Endothelial cell of umbilical vein (primary cell): ENCODE measurements at regions not wholly inside any gene's neighbourhood (a gene's known extent, or its start where the extent isn't known, plus 50 kb on each side); places are given as distances from the start of the nearest gene placed in this dataset.

ENCODE experiments used
- BruUV-seq: library from RNA; stranded (reverse); fragments of 400-500 nt; replicated peaks from 2 replicates; lab custom pipeline; 2021; lab: Mats Ljungman, UMichigan
- CTCF ChIA-PET: fragments of 300-600, 350-600 bp; sonication (Branson Sonifier 250); formaldehyde crosslinking; loops from one replicate; lab custom pipeline; 2021; ENCODE audit warnings: antibody characterized with exemption, inconsistent platforms; lab: Charles Lee
- POLR2A ChIA-PET: fragments of 300-600, 350-600 bp; sonication (Branson Sonifier 250); formaldehyde crosslinking; loops from one replicate; lab custom pipeline; 2021; ENCODE audit warnings: antibody characterized with exemption, inconsistent platforms; lab: Charles Lee
- DNase-seq: peaks from one replicate; pipeline ENCODE4 v3.0.0-alpha.2; 2011; ENCODE audit warnings: low read depth, low spot score
- FAIRE-seq: peaks from 2 replicates; lab custom pipeline; 2011; peaks lifted over from hg19 to GRCh38; lab: Jason Lieb, UNC
- H2AFZ ChIP-seq: 2 replicates; pipeline ENCODE4 v1.6.0; 2012; ENCODE audit warnings: low read depth, low read length, control low read depth, inconsistent platforms
- H3K27ac ChIP-seq: 2 replicates; pipeline ENCODE4 v1.5.1; 2011; ENCODE audit warnings: low read depth, mild to moderate bottlenecking, control low read depth, low read length, moderate library complexity; ENCODE audit not compliant: insufficient read depth
- H3K27me3 ChIP-seq, 2 experiments: 2 replicates each; pipeline versions ENCODE4 v1.6.0 to v1.6.1; 2011; ENCODE audit warnings: low read length in 2 of 2, mixed read lengths in 1 of 2; ENCODE audit not compliant: control insufficient read depth in 2 of 2, insufficient read depth in 2 of 2
- H3K36me3 ChIP-seq, 2 experiments: 2 replicates in 1 of 2; 3 replicates in 1 of 2; pipeline ENCODE4 v1.5.1; 2011; ENCODE audit warnings: low read length in 2 of 2, mild to moderate bottlenecking in 1 of 2, moderate library complexity in 1 of 2; ENCODE audit not compliant: control insufficient read depth in 2 of 2, insufficient read depth in 2 of 2; ENCODE audit errors: extremely low read depth in 1 of 2
- H3K4me1 ChIP-seq: 3 replicates; pipeline ENCODE4 v1.5.1; 2011; ENCODE audit warnings: mild to moderate bottlenecking, low read length; ENCODE audit not compliant: control insufficient read depth, insufficient read depth; ENCODE audit errors: extremely low read depth
- H3K4me2 ChIP-seq: 2 replicates; pipeline ENCODE4 v1.6.1; 2011; ENCODE audit warnings: low read length, control low read depth, mixed read lengths; ENCODE audit not compliant: insufficient read depth
- H3K4me3 ChIP-seq, 3 experiments: fragments of 200-600 bp in 1 of 3; sonication (generic), shearing (Covaris generic) in 1 of 3; replicated peaks in 1 of 3; 2 replicates each; pipeline ENCODE4 v1.5.1; 2011 to 2016; ENCODE audit warnings: control low read depth in 3 of 3, low read length in 3 of 3, mild to moderate bottlenecking in 2 of 3, inconsistent platforms in 1 of 3, low read depth in 1 of 3, moderate library complexity in 1 of 3; ENCODE audit not compliant: insufficient read depth in 1 of 3
- H3K79me2 ChIP-seq: 2 replicates; pipeline ENCODE4 v1.6.0; 2012; ENCODE audit warnings: low read length, inconsistent platforms; ENCODE audit not compliant: control insufficient read depth, insufficient read depth
- H3K9ac ChIP-seq: replicated peaks from 2 replicates; pipeline ENCODE3; 2011; ENCODE audit warnings: low read length, control low read depth; ENCODE audit not compliant: insufficient read depth; ENCODE audit errors: extremely low read depth
- H3K9me1 ChIP-seq: replicated peaks from 3 replicates; pipeline ENCODE4 v1.6.0; 2011; ENCODE audit warnings: mild to moderate bottlenecking, low read length; ENCODE audit not compliant: control insufficient read depth, insufficient read depth; ENCODE audit errors: extremely low read depth
- H3K9me3 ChIP-seq: replicated peaks from 2 replicates; pipeline ENCODE4 v1.5.1; 2012; ENCODE audit warnings: low read length, inconsistent platforms; ENCODE audit not compliant: control insufficient read depth, insufficient read depth
- H4K20me1 ChIP-seq: replicated peaks from 2 replicates; pipeline ENCODE3; 2011; ENCODE audit warnings: mild to moderate bottlenecking, low read length; ENCODE audit not compliant: control insufficient read depth, insufficient read depth; ENCODE audit errors: extremely low read depth
- EZH2 ChIP-seq: IDR thresholded peaks from 2 replicates; pipeline ENCODE4 v1.6.1; 2012; ENCODE audit warnings: borderline replicate concordance, low read depth, mild to moderate bottlenecking, moderate library complexity, low read length, inconsistent platforms; ENCODE audit not compliant: severe bottlenecking
- FOS ChIP-seq: IDR thresholded peaks from 2 replicates; pipeline ENCODE4 v1.6.1; 2011; ENCODE audit warnings: mild to moderate bottlenecking, low read length, moderate library complexity, borderline replicate concordance; ENCODE audit not compliant: insufficient read depth
- GATA2 ChIP-seq: IDR thresholded peaks from 2 replicates; pipeline ENCODE4 v1.7.0; 2011; ENCODE audit warnings: low read depth, mild to moderate bottlenecking, moderate library complexity, mixed read lengths, low read length; ENCODE audit not compliant: insufficient read length, insufficient read depth
- JUN ChIP-seq: IDR thresholded peaks from 2 replicates; pipeline ENCODE4 v1.6.1; 2011; ENCODE audit warnings: borderline replicate concordance, low read depth; ENCODE audit not compliant: insufficient read length, insufficient read depth
- MAX ChIP-seq: IDR thresholded peaks from 2 replicates; pipeline ENCODE4 v1.6.1; 2011; ENCODE audit not compliant: insufficient read depth, insufficient read length
- MYC ChIP-seq: IDR thresholded peaks from one replicate; pipeline ENCODE4 v1.6.1; 2011; ENCODE audit warnings: mild to moderate bottlenecking, low read depth, low read length
- POLR2A ChIP-seq: IDR thresholded peaks from 2 replicates; pipeline ENCODE4 v1.6.1; 2012; ENCODE audit warnings: low read depth, mild to moderate bottlenecking, control low read depth, low read length
- POLR2AphosphoS5 ChIP-seq: IDR thresholded peaks from 2 replicates; pipeline ENCODE4 v1.6.1; 2012; ENCODE audit warnings: low read depth, mild to moderate bottlenecking, control low read depth, low read length, moderate library complexity; ENCODE audit not compliant: insufficient read depth
- dilution Hi-C: fragments of 300-500 bp; cut with MboI; formaldehyde crosslinking; loops from one replicate; pipeline ENCODE4 v1.15.0; 2019; ENCODE audit warnings: low sequenced_read_pairs; ENCODE audit not compliant: extremely low pct_ligation_motif_present
- intact Hi-C: fragments of 100-400 bp; cut with micrococcal nuclease; formaldehyde crosslinking; loops from one replicate; pipeline ENCODE4 v1.10.0; 2022
- TF ChIP-seq, protein P1 (sequence below), 2 donors: IDR thresholded peaks; 1 replicate in 1 of 2; 2 replicates in 1 of 2; pipeline ENCODE4 v1.5.1; 2011; ENCODE audit warnings: low read length in 2 of 2, mild to moderate bottlenecking in 2 of 2, moderate library complexity in 2 of 2, control low read depth in 1 of 2, inconsistent platforms in 1 of 2, low read depth in 1 of 2; ENCODE audit not compliant: insufficient read depth in 1 of 2; ENCODE audit errors: extremely low read depth in 1 of 2

DNA sequence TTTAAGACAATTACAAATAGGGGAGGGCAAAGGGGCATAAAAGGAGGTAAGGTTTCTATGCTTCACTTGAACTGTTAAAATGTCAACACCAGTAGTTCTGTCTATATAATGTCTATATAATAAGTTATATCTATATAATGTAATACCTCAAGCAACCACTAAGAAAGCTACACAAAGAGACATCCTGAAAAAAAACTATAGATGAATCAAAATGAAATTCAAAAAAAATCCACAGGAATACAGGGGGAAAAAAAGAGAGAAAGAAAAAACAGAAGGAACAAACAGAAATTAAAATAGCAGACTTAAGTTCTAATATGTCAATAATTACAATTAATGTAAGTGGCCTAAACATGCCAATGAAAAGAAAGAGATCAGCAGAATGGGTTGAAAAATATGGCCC, 186.0 kb downstream of the KCTD15 start:
- Histone ChIP-seq H3K9me1 (no peaks in the 10 kb centered on the region), H3K27me3 (no peaks in the 10 kb centered on the region), H2AFZ (no peak overlapping the region), H4K20me1 (no peaks in the 10 kb centered on the region), H3K4me3 (no peak overlapping the region), H3K4me1 (no peaks in the 10 kb centered on the region), H3K9me3 (no peaks in the 10 kb centered on the region), H3K9ac (no peak overlapping the region), H3K79me2 (no peaks in the 10 kb centered on the region), H3K4me2 (no peak overlapping the region), H3K36me3 (no peaks in the 10 kb centered on the region), H3K27ac (no peak overlapping the region)
- DNase-seq (no peak), FAIRE-seq (no peak)
- intact Hi-C loops: no loop called here
- CTCF ChIA-PET: interaction anchor here (0.6 to 1.8 kb wide), 5 partner anchors 8 to 205 kb away, joined by 3 to 6 read pairs (median 5); no protein-coding TSS in a partner anchor
- BruUV-seq: no TSS peak
- POLR2A ChIA-PET: no interaction called here
- no peak for TF ChIP-seq EZH2
- TF ChIP-seq FOS: no peak
- TF ChIP-seq, protein P1, sequence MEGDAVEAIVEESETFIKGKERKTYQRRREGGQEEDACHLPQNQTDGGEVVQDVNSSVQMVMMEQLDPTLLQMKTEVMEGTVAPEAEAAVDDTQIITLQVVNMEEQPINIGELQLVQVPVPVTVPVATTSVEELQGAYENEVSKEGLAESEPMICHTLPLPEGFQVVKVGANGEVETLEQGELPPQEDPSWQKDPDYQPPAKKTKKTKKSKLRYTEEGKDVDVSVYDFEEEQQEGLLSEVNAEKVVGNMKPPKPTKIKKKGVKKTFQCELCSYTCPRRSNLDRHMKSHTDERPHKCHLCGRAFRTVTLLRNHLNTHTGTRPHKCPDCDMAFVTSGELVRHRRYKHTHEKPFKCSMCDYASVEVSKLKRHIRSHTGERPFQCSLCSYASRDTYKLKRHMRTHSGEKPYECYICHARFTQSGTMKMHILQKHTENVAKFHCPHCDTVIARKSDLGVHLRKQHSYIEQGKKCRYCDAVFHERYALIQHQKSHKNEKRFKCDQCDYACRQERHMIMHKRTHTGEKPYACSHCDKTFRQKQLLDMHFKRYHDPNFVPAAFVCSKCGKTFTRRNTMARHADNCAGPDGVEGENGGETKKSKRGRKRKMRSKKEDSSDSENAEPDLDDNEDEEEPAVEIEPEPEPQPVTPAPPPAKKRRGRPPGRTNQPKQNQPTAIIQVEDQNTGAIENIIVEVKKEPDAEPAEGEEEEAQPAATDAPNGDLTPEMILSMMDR (IDR thresholded peaks at IDR 0.05; ENCODE audit: extremely low read depth in 1 of 2, insufficient read depth in 1 of 2, low read depth in 1 of 2, low read length in 2 of 2): no peak
- no peak for TF ChIP-seq MAX
- no peak for TF ChIP-seq POLR2A
- TF ChIP-seq JUN: no peak
- no peak for TF ChIP-seq MYC
- TF ChIP-seq POLR2AphosphoS5: no peak
- TF ChIP-seq GATA2: no peak
- dilution Hi-C loops: no loop called here
